ENCODE measurements at regions not wholly inside any gene's neighbourhood (a gene's known extent, or its start where the extent isn't known, plus 50 kb on each side); places are given as distances from the start of the nearest gene placed in this dataset.
A peak's percentile ranks its signal among the peaks of the same experiment; 100 is the strongest.

DNA sequence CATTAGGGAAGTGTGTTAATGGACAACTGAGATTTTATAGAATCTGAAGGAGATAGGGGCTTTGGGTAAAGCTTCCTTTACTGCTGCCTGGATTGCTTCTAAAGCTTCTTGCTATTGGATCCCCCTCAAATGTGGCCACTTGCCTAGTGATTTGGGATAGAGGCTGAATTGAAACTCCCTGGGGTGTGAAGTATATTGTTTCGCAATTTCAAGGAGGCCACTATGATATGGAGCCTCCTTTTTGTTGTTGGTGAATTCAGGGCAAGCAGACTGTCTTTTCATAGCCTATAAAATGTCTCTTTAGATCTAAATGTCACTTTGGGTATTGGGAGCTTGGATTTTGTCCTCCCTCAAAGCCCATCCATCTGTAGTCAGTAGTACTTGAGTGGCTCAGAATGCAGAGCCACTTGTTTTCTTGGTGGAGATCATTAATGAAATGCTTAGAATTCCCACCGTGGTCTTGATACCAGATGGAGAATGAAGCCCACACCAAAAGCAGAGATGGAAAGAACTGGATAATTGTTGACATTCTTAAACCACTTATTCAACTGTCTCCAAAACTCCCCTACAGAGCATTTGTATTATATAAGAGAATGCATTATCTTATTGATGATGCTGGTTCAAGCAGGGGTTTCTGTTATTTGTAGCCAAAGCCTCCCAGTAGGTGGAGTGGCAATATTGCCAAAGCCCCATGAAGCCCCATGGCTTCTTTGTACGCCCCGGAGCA, 144.3 kb upstream of the KCNE2 start:
- Histone ChIP-seq H3K27ac (ENCODE audit: extremely low read length, insufficient read depth, low read length) (no peak overlapping the region), H3K27me3 (ENCODE audit: control insufficient read depth in 1 of 2, insufficient read depth in 2 of 2, low read length in 2 of 2) (peaks cover 4 to 22% of the 10 kb centered on the region in 2 experiments; a peak in 4 of 5 replicates), H3K9ac (ENCODE audit: insufficient read depth, low read depth, low read length) (no peak overlapping the region), H2AFZ (ENCODE audit: low read length) (peak overlapping the region; percentile 61), H3K79me2 (ENCODE audit: insufficient read depth, low read length) (no peaks in the 10 kb centered on the region), H3K4me2 (ENCODE audit: low read depth, low read length) (peak overlapping the region; percentile 40), H3K4me3 (replicated peaks in 1 of 3; ENCODE audit: insufficient read depth in 1 of 3, low read depth in 2 of 3, low read length in 3 of 3) (no peak overlapping the region), H3K9me3 (ENCODE audit: low read length) (peaks cover 1% of the 10 kb centered on the region; the same call in 1 of the 2 replicates), H3K36me3 (replicated peaks in 1 of 2; ENCODE audit: control insufficient read depth in 1 of 2, insufficient read depth in 2 of 2, low read length in 2 of 2) (no peaks in the 10 kb centered on the region), H4K20me1 (ENCODE audit: insufficient read depth, low read length) (no peaks in the 10 kb centered on the region), H3K4me1 (ENCODE audit: insufficient read depth, low read length) (peaks cover 26% of the 10 kb centered on the region)
- in situ Hi-C loops (cut with HindIII; ENCODE audit: extremely low pct_ligation_motif_present, low pct_unique_long_range_greater_than_20kb) (no loop called here), intact Hi-C loops (cut with micrococcal nuclease; ENCODE audit: unreplicated experiment) (no loop called here)
- BruUV-seq (replicated peaks) = no TSS peak
- DNase-seq (ENCODE audit: low spot score) = no peak
- WGBS (ENCODE audit: low lambda C conversion rate) = 9% methylated on average over 4 of the region's 4 CpGs
- no peak for TF ChIP-seq CEBPG (CRISPR knock-in tag; IDR thresholded peaks at IDR 0.05)
- peak; percentile 57; the same call in 1 of the 2 replicates for TF ChIP-seq CEBPB (IDR thresholded peaks at IDR 0.05; ENCODE audit: borderline replicate concordance, low read depth, low read length)
- TF ChIP-seq, protein P1, sequence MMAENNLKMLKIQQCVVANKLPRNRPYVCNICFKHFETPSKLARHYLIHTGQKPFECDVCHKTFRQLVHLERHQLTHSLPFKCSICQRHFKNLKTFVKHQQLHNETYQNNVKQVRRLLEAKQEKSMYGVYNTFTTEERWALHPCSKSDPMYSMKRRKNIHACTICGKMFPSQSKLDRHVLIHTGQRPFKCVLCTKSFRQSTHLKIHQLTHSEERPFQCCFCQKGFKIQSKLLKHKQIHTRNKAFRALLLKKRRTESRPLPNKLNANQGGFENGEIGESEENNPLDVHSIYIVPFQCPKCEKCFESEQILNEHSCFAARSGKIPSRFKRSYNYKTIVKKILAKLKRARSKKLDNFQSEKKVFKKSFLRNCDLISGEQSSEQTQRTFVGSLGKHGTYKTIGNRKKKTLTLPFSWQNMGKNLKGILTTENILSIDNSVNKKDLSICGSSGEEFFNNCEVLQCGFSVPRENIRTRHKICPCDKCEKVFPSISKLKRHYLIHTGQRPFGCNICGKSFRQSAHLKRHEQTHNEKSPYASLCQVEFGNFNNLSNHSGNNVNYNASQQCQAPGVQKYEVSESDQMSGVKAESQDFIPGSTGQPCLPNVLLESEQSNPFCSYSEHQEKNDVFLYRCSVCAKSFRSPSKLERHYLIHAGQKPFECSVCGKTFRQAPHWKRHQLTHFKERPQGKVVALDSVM (CRISPR knock-in tag; IDR thresholded peaks at IDR 0.05) = peak; percentile 47; the same call in 1 of the 2 replicates
- FAIRE-seq = no peak
- ChIA-PET CTCF (ENCODE audit: low intra/inter-chr PET ratio, low total read pairs) (no interaction called here), POLR2A (no interaction called here)
- ATAC-seq = no peak

DNA sequence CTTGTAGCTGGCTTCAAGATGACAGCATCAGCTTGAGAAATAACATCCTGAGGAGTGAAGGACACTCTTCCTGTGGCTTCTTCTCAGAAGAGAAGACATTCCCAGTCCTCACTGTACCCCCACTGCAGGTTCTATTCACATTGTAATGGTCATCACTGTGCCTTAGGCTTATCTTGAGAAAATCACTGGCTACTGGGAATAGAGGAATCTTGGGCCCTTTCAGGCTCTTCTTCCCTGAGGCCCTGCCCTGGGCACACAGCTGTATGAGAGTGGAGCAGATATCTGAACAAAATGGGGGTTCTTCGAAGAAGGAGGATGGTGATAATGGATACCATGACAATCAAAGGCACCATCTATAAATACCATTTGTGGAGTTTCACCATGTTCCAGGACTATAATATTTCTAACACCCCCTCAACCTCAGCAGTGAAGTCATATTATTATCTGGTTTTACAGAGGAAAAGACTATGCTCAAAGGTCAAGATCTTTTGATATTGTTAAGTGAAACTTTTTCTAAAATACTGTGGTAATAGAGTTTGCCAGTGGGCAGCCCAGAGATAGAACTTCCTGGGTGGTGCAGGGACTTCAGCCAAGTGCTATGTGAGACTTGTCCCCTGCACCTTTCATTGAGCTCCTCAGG, 143.1 kb upstream of the KCNE2 start:
- intact Hi-C loops (cut with micrococcal nuclease; ENCODE audit: unreplicated experiment) (no loop called here), in situ Hi-C loops (cut with HindIII; ENCODE audit: extremely low pct_ligation_motif_present, low pct_unique_long_range_greater_than_20kb) (no loop called here)
- 100% methylated on average over 1 of the region's 1 CpG for WGBS (ENCODE audit: low lambda C conversion rate)
- Histone ChIP-seq H3K36me3 (replicated peaks in 1 of 2; ENCODE audit: control insufficient read depth in 1 of 2, insufficient read depth in 2 of 2, low read length in 2 of 2) (no peaks in the 10 kb centered on the region), H4K20me1 (ENCODE audit: insufficient read depth, low read length) (no peaks in the 10 kb centered on the region), H3K4me1 (ENCODE audit: insufficient read depth, low read length) (peaks cover 26% of the 10 kb centered on the region), H3K27me3 (ENCODE audit: control insufficient read depth in 1 of 2, insufficient read depth in 2 of 2, low read length in 2 of 2) (peaks cover 4 to 25% of the 10 kb centered on the region in 2 experiments; a peak in 4 of 5 replicates), H3K9ac (ENCODE audit: insufficient read depth, low read depth, low read length) (no peak overlapping the region), H3K4me3 (replicated peaks in 1 of 3; ENCODE audit: insufficient read depth in 1 of 3, low read depth in 2 of 3, low read length in 3 of 3) (no peak overlapping the region), H2AFZ (ENCODE audit: low read length) (no peak overlapping the region), H3K27ac (ENCODE audit: extremely low read length, insufficient read depth, low read length) (no peak overlapping the region), H3K9me3 (ENCODE audit: low read length) (no peaks in the 10 kb centered on the region), H3K4me2 (ENCODE audit: low read depth, low read length) (peak overlapping the region; percentile 70), H3K79me2 (ENCODE audit: insufficient read depth, low read length) (no peaks in the 10 kb centered on the region)
- 0 out of 2 replicates have a peak, but pooled peaks have one; percentile 34 for TF ChIP-seq PHF21A (CRISPR knock-in tag; IDR thresholded peaks at IDR 0.05)
- TF ChIP-seq ZIK1 (CRISPR knock-in tag; IDR thresholded peaks at IDR 0.05; ENCODE audit: borderline replicate concordance, low read depth) = no peak
- ATAC-seq (no peak), DNase-seq (ENCODE audit: low spot score) (no peak), FAIRE-seq (no peak)
- ChIA-PET POLR2A (no interaction called here), CTCF (ENCODE audit: low intra/inter-chr PET ratio, low total read pairs) (no interaction called here)
- BruUV-seq (replicated peaks) = no TSS peak

All from HepG2 (cell line).